ENCODE measurements at regions not wholly inside any gene's neighbourhood (a gene's known extent, or its start where the extent isn't known, plus 50 kb on each side); places are given as distances from the start of the nearest gene placed in this dataset.

DNA sequence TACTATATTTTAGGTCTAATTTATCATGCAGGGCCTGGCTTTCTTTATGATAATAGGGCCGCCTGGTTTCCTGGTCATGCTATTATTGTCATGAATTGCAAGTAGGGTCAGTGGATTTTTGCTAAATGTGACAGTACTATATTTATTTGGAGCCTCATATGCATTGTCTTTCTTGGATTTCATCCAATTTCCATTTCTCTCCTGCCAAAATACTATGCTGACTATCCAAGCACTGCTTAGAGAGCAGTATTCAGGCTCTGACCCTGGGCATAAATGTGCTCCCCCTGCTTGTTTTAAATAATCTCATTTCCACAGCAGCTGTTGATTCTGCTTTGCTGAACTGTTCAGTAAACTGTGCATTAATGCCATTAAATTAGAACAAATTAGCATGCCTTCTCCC lies 269.3 kb downstream of the GPM6A start:
- WGBS (ENCODE audit: missing lambda C conversion rate), result 73% methylated on average over 1 of the region's 1 CpG
- TF ChIP-seq, protein P1, sequence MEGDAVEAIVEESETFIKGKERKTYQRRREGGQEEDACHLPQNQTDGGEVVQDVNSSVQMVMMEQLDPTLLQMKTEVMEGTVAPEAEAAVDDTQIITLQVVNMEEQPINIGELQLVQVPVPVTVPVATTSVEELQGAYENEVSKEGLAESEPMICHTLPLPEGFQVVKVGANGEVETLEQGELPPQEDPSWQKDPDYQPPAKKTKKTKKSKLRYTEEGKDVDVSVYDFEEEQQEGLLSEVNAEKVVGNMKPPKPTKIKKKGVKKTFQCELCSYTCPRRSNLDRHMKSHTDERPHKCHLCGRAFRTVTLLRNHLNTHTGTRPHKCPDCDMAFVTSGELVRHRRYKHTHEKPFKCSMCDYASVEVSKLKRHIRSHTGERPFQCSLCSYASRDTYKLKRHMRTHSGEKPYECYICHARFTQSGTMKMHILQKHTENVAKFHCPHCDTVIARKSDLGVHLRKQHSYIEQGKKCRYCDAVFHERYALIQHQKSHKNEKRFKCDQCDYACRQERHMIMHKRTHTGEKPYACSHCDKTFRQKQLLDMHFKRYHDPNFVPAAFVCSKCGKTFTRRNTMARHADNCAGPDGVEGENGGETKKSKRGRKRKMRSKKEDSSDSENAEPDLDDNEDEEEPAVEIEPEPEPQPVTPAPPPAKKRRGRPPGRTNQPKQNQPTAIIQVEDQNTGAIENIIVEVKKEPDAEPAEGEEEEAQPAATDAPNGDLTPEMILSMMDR (IDR thresholded peaks at IDR 0.05), result no peak
- no peak for TF ChIP-seq EHMT2 (IDR thresholded peaks at IDR 0.05; ENCODE audit: low read depth)
- TF ChIP-seq FOSL2 (IDR thresholded peaks at IDR 0.05), result no peak
- no peak for TF ChIP-seq FOSL2 (CRISPR knock-in tag; IDR thresholded peaks at IDR 0.05)
- TF ChIP-seq, protein P2, sequence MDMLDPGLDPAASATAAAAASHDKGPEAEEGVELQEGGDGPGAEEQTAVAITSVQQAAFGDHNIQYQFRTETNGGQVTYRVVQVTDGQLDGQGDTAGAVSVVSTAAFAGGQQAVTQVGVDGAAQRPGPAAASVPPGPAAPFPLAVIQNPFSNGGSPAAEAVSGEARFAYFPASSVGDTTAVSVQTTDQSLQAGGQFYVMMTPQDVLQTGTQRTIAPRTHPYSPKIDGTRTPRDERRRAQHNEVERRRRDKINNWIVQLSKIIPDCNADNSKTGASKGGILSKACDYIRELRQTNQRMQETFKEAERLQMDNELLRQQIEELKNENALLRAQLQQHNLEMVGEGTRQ (IDR thresholded peaks at IDR 0.05), result no peak
- TF ChIP-seq HMGXB4 (CRISPR knock-in tag; IDR thresholded peaks at IDR 0.05; ENCODE audit: borderline replicate concordance), result no peak
- TF ChIP-seq, protein P3, sequence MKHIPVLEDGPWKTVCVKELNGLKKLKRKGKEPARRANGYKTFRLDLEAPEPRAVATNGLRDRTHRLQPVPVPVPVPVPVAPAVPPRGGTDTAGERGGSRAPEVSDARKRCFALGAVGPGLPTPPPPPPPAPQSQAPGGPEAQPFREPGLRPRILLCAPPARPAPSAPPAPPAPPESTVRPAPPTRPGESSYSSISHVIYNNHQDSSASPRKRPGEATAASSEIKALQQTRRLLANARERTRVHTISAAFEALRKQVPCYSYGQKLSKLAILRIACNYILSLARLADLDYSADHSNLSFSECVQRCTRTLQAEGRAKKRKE (CRISPR knock-in tag; IDR thresholded peaks at IDR 0.05; ENCODE audit: low read depth), result no peak
- no peak for TF ChIP-seq ZC3H11A (IDR thresholded peaks at IDR 0.05)
- no peak for TF ChIP-seq RCOR1 (IDR thresholded peaks at IDR 0.05; ENCODE audit: low read depth, low read length)
- TF ChIP-seq CEBPB (IDR thresholded peaks at IDR 0.05), result no peak
- TF ChIP-seq CHD4 (IDR thresholded peaks at IDR 0.05; ENCODE audit: borderline replicate concordance), result no peak
- ChIA-PET CTCF (no interaction called here), POLR2A (no interaction called here)
- Histone ChIP-seq H3K27ac (no peak overlapping the region), H3K9me3 (no peaks in the 10 kb centered on the region), H3K4me1 (peaks cover 13% of the 10 kb centered on the region; the same call in 2 of the 3 replicates), H3K4me2 (no peak overlapping the region), H3K4me3 (no peak overlapping the region)
- no peak for DNase-seq (ENCODE audit: low read depth in 1 of 2, low spot score in 1 of 2)
- ATAC-seq, result no peak
- no peak for FAIRE-seq

GRCh38 chr4:175559126-175559525 lies 252.9 kb downstream of the GPM6A start:
- Histone ChIP-seq H3K4me3 (no peak overlapping the region), H3K4me1 (no peaks in the 10 kb centered on the region), H3K9me3 (no peaks in the 10 kb centered on the region), H3K27ac (no peak overlapping the region), H3K4me2 (no peak overlapping the region)
- WGBS (ENCODE audit: missing lambda C conversion rate), result 76% methylated on average over 6 of the region's 6 CpGs
- CTCF ChIA-PET, result interaction anchor here (0.6 to 1.5 kb wide), 5 partner anchors 12 to 1417 kb away, joined by 3 to 5 read pairs (median 3); no protein-coding TSS in a partner anchor
- no peak for ATAC-seq
- no peak for DNase-seq (ENCODE audit: low read depth in 1 of 2, low spot score in 1 of 2)
- POLR2A ChIA-PET, result no interaction called here
- TF ChIP-seq ZFP36 (IDR thresholded peaks at IDR 0.05; ENCODE audit: borderline replicate concordance, partially characterized antibody) (no peak), HOXA7 (CRISPR knock-in tag; IDR thresholded peaks at IDR 0.05) (no peak), KDM1A (IDR thresholded peaks at IDR 0.05; ENCODE audit: low read depth) (no peak), ZNF302 (CRISPR knock-in tag; IDR thresholded peaks at IDR 0.05) (no peak), MYC (IDR thresholded peaks at IDR 0.05; ENCODE audit: borderline replicate concordance, low read length) (no peak), MAFK (IDR thresholded peaks at IDR 0.05; ENCODE audit: partially characterized antibody) (no peak), EP300 (IDR thresholded peaks at IDR 0.05) (no peak), POLR2AphosphoS2 (conservative IDR thresholded peaks at IDR 0.05; ENCODE audit: low read length) (no peak)
- no peak for FAIRE-seq

GRCh38 chr4:175559526-175559925 lies 252.5 kb downstream of the GPM6A start:
- TF ChIP-seq SMC3 (IDR thresholded peaks at IDR 0.05) (no peak), NFE2L2 (conservative IDR thresholded peaks at IDR 0.05; ENCODE audit: low read length) (no peak), FOSL2 (IDR thresholded peaks at IDR 0.05) (no peak), FOSL2 (CRISPR knock-in tag; IDR thresholded peaks at IDR 0.05) (no peak), RAD21 (conservative IDR thresholded peaks at IDR 0.05 in 1 of 2, IDR thresholded peaks at IDR 0.05 in 1 of 2) (no peak), MAFK (IDR thresholded peaks at IDR 0.05; ENCODE audit: partially characterized antibody) (no peak)
- no peak for DNase-seq (ENCODE audit: low read depth in 1 of 2, low spot score in 1 of 2)

More at GRCh38 chr4:175559526-175559925, 252.5 kb downstream of the GPM6A start:
- POLR2A ChIA-PET, result no interaction called here
- H3K9me3 ChIP-seq, result no peaks in the 10 kb centered on the region
- H3K4me2 ChIP-seq, result no peak overlapping the region
- 50% methylated on average over 2 of the region's 2 CpGs for WGBS (ENCODE audit: missing lambda C conversion rate)
- H3K4me3 ChIP-seq, result no peak overlapping the region
- H3K4me1 ChIP-seq, result no peaks in the 10 kb centered on the region
- ATAC-seq, result no peak
- FAIRE-seq, result no peak
- CTCF ChIA-PET, result interaction anchor here (0.6 to 1.5 kb wide), 5 partner anchors 12 to 1418 kb away, joined by 3 to 5 read pairs (median 3); no protein-coding TSS in a partner anchor
- no peak overlapping the region for H3K27ac ChIP-seq
